CD4-positive, alpha-beta memory T cell (primary cell): ENCODE measurements at regions not wholly inside any gene's neighbourhood (a gene's known extent, or its start where the extent isn't known, plus 50 kb on each side); places are given as distances from the start of the nearest gene placed in this dataset.
"Not testable (repeated sequence)": the region's sequence is repeated elsewhere in the genome, so short reads cannot be mapped to it uniquely, and the experiment has no call there.

Experiments used
- CTCF ChIA-PET: fragments of 350-600 bp; sonication (Branson Sonifier 250); formaldehyde crosslinking; loops from one replicate; lab custom pipeline; 2021; ENCODE audit warnings: inconsistent platforms; ENCODE audit not compliant: partially characterized antibody; lab: Charles Lee
- POLR2A ChIA-PET: fragments of 350-600 bp; sonication (Branson Sonifier 250); formaldehyde crosslinking; loops from one replicate; lab custom pipeline; 2021; ENCODE audit not compliant: partially characterized antibody; lab: Charles Lee
- DNase-seq, 5 donors: peaks; one replicate each; pipeline versions ENCODE4 v3.0.0 to v3.0.0-alpha.2; 2020 to 2022; ENCODE audit warnings: mixed read lengths in 1 of 5
- H3K27ac ChIP-seq: one replicate; pipeline ENCODE4 v1.7.0; 2013; ENCODE audit warnings: low read depth, low read length
- H3K27me3 ChIP-seq: 2 replicates; pipeline ENCODE4 v1.7.0; 2013; ENCODE audit warnings: mild to moderate bottlenecking, low read length, moderate library complexity; ENCODE audit not compliant: insufficient read depth
- H3K36me3 ChIP-seq: 2 replicates; pipeline ENCODE4 v1.7.0; 2013; ENCODE audit warnings: mild to moderate bottlenecking, low read length, moderate library complexity; ENCODE audit not compliant: insufficient read depth
- H3K4me1 ChIP-seq: 2 replicates; pipeline ENCODE4 v1.7.0; 2013; ENCODE audit warnings: mild to moderate bottlenecking, low read length, moderate library complexity; ENCODE audit not compliant: insufficient read depth
- H3K4me3 ChIP-seq, 2 donors: one replicate each; pipeline ENCODE4 v1.7.0; 2013; ENCODE audit warnings: low read length in 2 of 2, mild to moderate bottlenecking in 1 of 2
- H3K9me3 ChIP-seq, 2 donors: one replicate each; pipeline ENCODE4 v1.7.0; 2013; ENCODE audit warnings: low read length in 2 of 2, control low read depth in 1 of 2; ENCODE audit not compliant: control insufficient read depth in 1 of 2
- H3K27ac Mint-ChIP-seq, 7 donors: one replicate each; pipeline ENCODE4 v1.8.0; 2020 to 2021; ENCODE audit warnings: mixed read lengths in 7 of 7, mild to moderate bottlenecking in 6 of 7, inconsistent platforms in 3 of 7, moderate library complexity in 3 of 7
- H3K27me3 Mint-ChIP-seq, 2 donors: one replicate each; pipeline ENCODE4 v1.8.0; 2020 to 2021; ENCODE audit warnings: mixed read lengths in 2 of 2
- H3K36me3 Mint-ChIP-seq, 2 donors: one replicate each; pipeline ENCODE4 v1.8.0; 2020 to 2021; ENCODE audit warnings: mixed read lengths in 2 of 2, inconsistent platforms in 1 of 2, mild to moderate bottlenecking in 1 of 2
- H3K4me1 Mint-ChIP-seq, 4 donors: one replicate each; pipeline ENCODE4 v1.8.0; 2020 to 2021; ENCODE audit warnings: mixed read lengths in 4 of 4, mild to moderate bottlenecking in 1 of 4
- H3K4me3 Mint-ChIP-seq, 8 donors: one replicate each; pipeline ENCODE4 v1.8.0; 2020 to 2021; ENCODE audit warnings: mixed read lengths in 8 of 8, mild to moderate bottlenecking in 7 of 8, moderate library complexity in 6 of 8, inconsistent platforms in 3 of 8
- H3K9me3 Mint-ChIP-seq, 8 donors: one replicate each; pipeline ENCODE4 v1.8.0; 2020 to 2021; ENCODE audit warnings: mixed read lengths in 8 of 8, mild to moderate bottlenecking in 5 of 8, inconsistent platforms in 3 of 8, moderate library complexity in 1 of 8
- intact Hi-C: fragments of 100-400 bp; cut with micrococcal nuclease; formaldehyde crosslinking; loops from one replicate; pipeline ENCODE4 v1.15.1; 2023

DNA sequence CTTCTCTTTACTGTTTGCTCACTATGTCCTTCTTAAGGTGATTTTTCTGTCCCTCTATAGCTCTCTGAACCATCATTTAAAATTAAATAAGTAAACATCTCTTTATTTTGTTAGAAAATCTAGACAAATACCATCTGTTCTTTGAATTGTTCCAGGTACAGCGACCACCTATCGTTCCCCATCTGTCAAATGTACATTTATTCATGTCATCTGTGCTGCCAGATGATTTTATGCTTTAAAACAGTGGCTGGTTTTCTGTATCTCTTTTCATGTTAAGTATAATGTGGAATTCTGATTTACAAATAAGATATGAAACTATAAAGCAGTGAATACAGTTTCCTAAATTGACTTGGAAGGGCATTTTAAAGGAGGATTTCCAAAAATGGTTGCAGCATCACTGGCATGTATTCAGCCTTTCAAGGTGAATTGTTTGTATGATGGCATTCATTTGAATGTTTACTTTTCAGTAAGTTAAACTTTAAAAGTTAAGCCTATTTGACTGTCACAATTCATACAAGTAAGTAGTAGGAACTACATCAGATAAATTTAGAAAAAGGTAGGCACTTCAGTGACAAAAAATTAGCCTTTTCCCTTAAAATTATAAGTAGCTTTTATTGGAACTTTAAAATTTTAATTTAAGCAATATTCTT lies 92.6 kb upstream of the CLVS2 start:
- no peak overlapping the region for H3K4me3 Mint-ChIP-seq
- no peak overlapping the region for H3K27ac Mint-ChIP-seq
- Histone ChIP-seq H3K27ac (no peak overlapping the region), H3K36me3 (no peaks in the 10 kb centered on the region), H3K4me3 (no peak overlapping the region), H3K4me1 (no peaks in the 10 kb centered on the region), H3K9me3 (no peaks in the 10 kb centered on the region), H3K27me3 (no peaks in the 10 kb centered on the region)
- no peaks in the 10 kb centered on the region for H3K27me3 Mint-ChIP-seq
- intact Hi-C loops, result no loop called here
- CTCF ChIA-PET, result no interaction called here
- H3K36me3 Mint-ChIP-seq, result no peaks in the 10 kb centered on the region
- POLR2A ChIA-PET, result no interaction called here
- peaks cover 0 to 5% (median 0%) of the 10 kb centered on the region in 8 donors for H3K9me3 Mint-ChIP-seq
- H3K4me1 Mint-ChIP-seq, result no peaks in the 10 kb centered on the region
- DNase-seq, result no peak

DNA sequence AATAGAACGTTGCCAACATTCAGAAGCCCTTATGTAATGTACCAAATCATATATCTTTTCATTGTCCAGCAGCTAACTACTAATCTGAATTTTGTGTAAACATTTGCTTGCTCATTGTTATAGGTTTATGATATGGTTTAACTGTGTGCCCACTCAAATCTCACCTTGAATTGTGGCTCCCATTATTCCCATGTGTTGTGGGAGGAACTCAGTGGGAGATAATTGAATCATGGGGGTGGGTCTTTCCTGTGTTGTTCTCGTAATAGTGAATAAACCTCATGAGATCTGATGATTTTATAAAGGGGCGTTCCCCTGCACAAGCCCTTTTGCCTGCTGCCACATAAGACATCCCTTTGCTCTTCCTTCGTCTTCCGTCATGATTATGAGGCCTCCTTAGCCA lies 91.9 kb upstream of the CLVS2 start:
- CTCF ChIA-PET, result no interaction called here
- intact Hi-C loops, result no loop called here
- no peak overlapping the region for H3K4me3 Mint-ChIP-seq
- POLR2A ChIA-PET, result no interaction called here
- Histone ChIP-seq H3K4me1 (no peaks in the 10 kb centered on the region), H3K4me3 (no peak overlapping the region), H3K36me3 (no peaks in the 10 kb centered on the region), H3K9me3 (no peaks in the 10 kb centered on the region), H3K27ac (no peak overlapping the region), H3K27me3 (no peaks in the 10 kb centered on the region)
- no peaks in the 10 kb centered on the region for H3K36me3 Mint-ChIP-seq
- peaks cover 0 to 9% (median 0%) of the 10 kb centered on the region in 8 donors for H3K9me3 Mint-ChIP-seq
- no peak overlapping the region for H3K27ac Mint-ChIP-seq
- H3K4me1 Mint-ChIP-seq, result no peaks in the 10 kb centered on the region
- H3K27me3 Mint-ChIP-seq, result no peaks in the 10 kb centered on the region
- DNase-seq, result peak in 1 of 5 donors; percentile 33

- Histone ChIP-seq H3K9me3 (no peaks in the 10 kb centered on the region), H3K27ac (no peak overlapping the region), H3K4me1 (no peaks in the 10 kb centered on the region), H3K36me3 (no peaks in the 10 kb centered on the region), H3K4me3 (no peak overlapping the region), H3K27me3 (no peaks in the 10 kb centered on the region)
- intact Hi-C loops, result no loop called here
- no peaks in the 10 kb centered on the region for H3K27me3 Mint-ChIP-seq
- DNase-seq, result no peak
- H3K4me1 Mint-ChIP-seq, result no peaks in the 10 kb centered on the region
- H3K9me3 Mint-ChIP-seq, result peaks cover 3 to 40% (median 20%) of the 10 kb centered on the region in 8 donors
- H3K36me3 Mint-ChIP-seq, result no peaks in the 10 kb centered on the region
- ChIA-PET POLR2A (no interaction called here), CTCF (no interaction called here)
- H3K27ac Mint-ChIP-seq, result no peak overlapping the region
- no peak overlapping the region for H3K4me3 Mint-ChIP-seq
These were observed 82.5 kb upstream of the CLVS2 start for GRCh38 chr6:122913558-122913957.

GRCh38 chr6:122918714-122919113 lies 77.3 kb upstream of the CLVS2 start:
- no peak overlapping the region for H3K4me3 ChIP-seq
- Mint-ChIP-seq H3K9me3 (peaks cover 4 to 25% (median 16%) of the 10 kb centered on the region in 8 donors), H3K27ac (no peak overlapping the region), H3K27me3 (no peaks in the 10 kb centered on the region), H3K4me1 (no peaks in the 10 kb centered on the region), H3K36me3 (no peaks in the 10 kb centered on the region), H3K4me3 (no peak overlapping the region)
- intact Hi-C loops, result no loop called here
- H3K27ac ChIP-seq, result no peak overlapping the region
- no peaks in the 10 kb centered on the region for H3K36me3 ChIP-seq
- CTCF ChIA-PET, result no interaction called here
- no peaks in the 10 kb centered on the region for H3K27me3 ChIP-seq
- H3K4me1 ChIP-seq, result no peaks in the 10 kb centered on the region
- DNase-seq, result no peak
- no peaks in the 10 kb centered on the region for H3K9me3 ChIP-seq
- POLR2A ChIA-PET, result no interaction called here

GRCh38 chr6:122930252-122931180 lies 65.5 kb upstream of the CLVS2 start:
- ChIA-PET CTCF (no interaction called here), POLR2A (no interaction called here)
- intact Hi-C loops, result no loop called here
- Histone ChIP-seq H3K27ac (no peak overlapping the region), H3K36me3 (no peaks in the 10 kb centered on the region), H3K4me1 (no peaks in the 10 kb centered on the region), H3K9me3 (no peaks in the 10 kb centered on the region), H3K4me3 (no peak overlapping the region), H3K27me3 (no peaks in the 10 kb centered on the region)
- H3K27me3 Mint-ChIP-seq, result no peaks in the 10 kb centered on the region
- H3K36me3 Mint-ChIP-seq, result no peaks in the 10 kb centered on the region
- H3K9me3 Mint-ChIP-seq, result peaks cover 0 to 22% (median 4%) of the 10 kb centered on the region in 8 donors
- H3K27ac Mint-ChIP-seq, result no peak overlapping the region
- no peak for DNase-seq
- no peaks in the 10 kb centered on the region for H3K4me1 Mint-ChIP-seq
- H3K4me3 Mint-ChIP-seq, result no peak overlapping the region

- H3K4me1 ChIP-seq, result no peaks in the 10 kb centered on the region
- H3K9me3 Mint-ChIP-seq, result peaks cover 0 to 17% (median 4%) of the 10 kb centered on the region in 8 donors
- H3K27ac ChIP-seq, result no peak overlapping the region
- ChIA-PET CTCF (no interaction called here), POLR2A (no interaction called here)
- no peaks in the 10 kb centered on the region for H3K36me3 Mint-ChIP-seq
- H3K4me1 Mint-ChIP-seq, result no peaks in the 10 kb centered on the region
- DNase-seq, result no peak
- H3K27me3 Mint-ChIP-seq, result no peaks in the 10 kb centered on the region
- intact Hi-C loops, result no loop called here
- H3K36me3 ChIP-seq, result no peaks in the 10 kb centered on the region
- no peak overlapping the region for H3K27ac Mint-ChIP-seq
- no peak overlapping the region for H3K4me3 Mint-ChIP-seq
- no peaks in the 10 kb centered on the region for H3K27me3 ChIP-seq
- H3K9me3 ChIP-seq, result no peaks in the 10 kb centered on the region
- no peak overlapping the region for H3K4me3 ChIP-seq
These were observed 64.1 kb upstream of the CLVS2 start for GRCh38 chr6:122931916-122932315.

GRCh38 chr6:122944936-122945335 lies 51.1 kb upstream of the CLVS2 start:
- H3K27ac ChIP-seq, H3K4me1 ChIP-seq, H3K9me3 ChIP-seq, intact Hi-C loops, POLR2A ChIA-PET, H3K36me3 ChIP-seq, H3K4me3 ChIP-seq, H3K4me1 Mint-ChIP-seq, H3K27ac Mint-ChIP-seq, DNase-seq, H3K27me3 ChIP-seq, CTCF ChIA-PET, H3K27me3 Mint-ChIP-seq, H3K4me3 Mint-ChIP-seq, H3K36me3 Mint-ChIP-seq: not testable (repeated sequence)
- peaks cover 0 to 16% (median 7%) of the 10 kb centered on the region in 8 donors for H3K9me3 Mint-ChIP-seq
